Central memory CD8-positive, alpha-beta T cell (primary cell): ENCODE measurements at regions not wholly inside any gene's neighbourhood (a gene's known extent, or its start where the extent isn't known, plus 50 kb on each side); places are given as distances from the start of the nearest gene placed in this dataset.

Experiments
- ATAC-seq: fragments of 150-1000 bp; cut with Tn5 transposase; replicated peaks from 2 replicates; pipeline ENCODE4 v1.10.0; 2022; ENCODE audit warnings: mild to moderate bottlenecking, moderate FRiP score, moderate number of reproducible peaks; ENCODE audit not compliant: poor library complexity, severe bottlenecking; ENCODE audit errors: extremely low read depth
- DNase-seq, 2 donors: peaks; one replicate each; pipeline ENCODE4 v3.0.0; 2021; ENCODE audit warnings: low spot score in 2 of 2
- H3K27ac Mint-ChIP-seq: one replicate; pipeline ENCODE4 v1.8.0; 2022; ENCODE audit warnings: low read depth, mild to moderate bottlenecking, moderate library complexity, mixed read lengths
- H3K27me3 Mint-ChIP-seq: one replicate; pipeline ENCODE4 v1.8.0; 2022; ENCODE audit warnings: mixed read lengths
- H3K36me3 Mint-ChIP-seq: one replicate; pipeline ENCODE4 v1.8.0; 2022; ENCODE audit warnings: mild to moderate bottlenecking, moderate library complexity, mixed read lengths; ENCODE audit not compliant: insufficient read depth
- H3K4me1 Mint-ChIP-seq: one replicate; pipeline ENCODE4 v1.8.0; 2022; ENCODE audit warnings: mixed read lengths
- H3K4me3 Mint-ChIP-seq: one replicate; pipeline ENCODE4 v1.8.0; 2022; ENCODE audit warnings: mild to moderate bottlenecking, moderate library complexity, mixed read lengths
- H3K9me3 Mint-ChIP-seq: one replicate; pipeline ENCODE4 v1.8.0; 2022; ENCODE audit warnings: mixed read lengths

GRCh38 chr2:147663153-147663961 is 181.5 kb upstream of the ACVR2A start:
- H3K9me3 Mint-ChIP-seq = no peaks in the 10 kb centered on the region
- H3K4me3 Mint-ChIP-seq = peak overlapping the region; percentile 46
- DNase-seq (no peak), ATAC-seq (peak; percentile 81)
- H3K27ac Mint-ChIP-seq = peak overlapping the region; percentile 7
- H3K4me1 Mint-ChIP-seq = peaks cover 14% of the 10 kb centered on the region
- no peaks in the 10 kb centered on the region for H3K36me3 Mint-ChIP-seq
- no peaks in the 10 kb centered on the region for H3K27me3 Mint-ChIP-seq

- Mint-ChIP-seq H3K36me3 (no peaks in the 10 kb centered on the region), H3K4me1 (peaks cover 14% of the 10 kb centered on the region), H3K4me3 (no peak overlapping the region), H3K27ac (no peak overlapping the region), H3K9me3 (no peaks in the 10 kb centered on the region), H3K27me3 (no peaks in the 10 kb centered on the region)
- DNase-seq = no peak
- ATAC-seq = no peak
Measured at GRCh38 chr2:147662221-147662620, 182.6 kb upstream of the ACVR2A start.

GRCh38 chr2:147660680-147661079 is 184.1 kb upstream of the ACVR2A start:
- ATAC-seq (no peak), DNase-seq (no peak)
- H3K27me3 Mint-ChIP-seq = no peaks in the 10 kb centered on the region
- no peak overlapping the region for H3K4me3 Mint-ChIP-seq
- no peaks in the 10 kb centered on the region for H3K36me3 Mint-ChIP-seq
- peaks cover 14% of the 10 kb centered on the region for H3K4me1 Mint-ChIP-seq
- no peaks in the 10 kb centered on the region for H3K9me3 Mint-ChIP-seq
- H3K27ac Mint-ChIP-seq = no peak overlapping the region

GRCh38 chr2:147659051-147659450 is 185.8 kb upstream of the ACVR2A start:
- ATAC-seq (no peak), DNase-seq (no peak)
- no peaks in the 10 kb centered on the region for H3K27me3 Mint-ChIP-seq
- H3K27ac Mint-ChIP-seq = no peak overlapping the region
- H3K4me3 Mint-ChIP-seq = no peak overlapping the region
- H3K9me3 Mint-ChIP-seq = no peaks in the 10 kb centered on the region
- peaks cover 13% of the 10 kb centered on the region for H3K4me1 Mint-ChIP-seq
- no peaks in the 10 kb centered on the region for H3K36me3 Mint-ChIP-seq

- Mint-ChIP-seq H3K27me3 (no peaks in the 10 kb centered on the region), H3K36me3 (no peaks in the 10 kb centered on the region), H3K4me1 (no peaks in the 10 kb centered on the region), H3K9me3 (no peaks in the 10 kb centered on the region), H3K4me3 (no peak overlapping the region), H3K27ac (no peak overlapping the region)
- DNase-seq = no peak
- no peak for ATAC-seq
Measured at GRCh38 chr2:147657086-147658000, 187.5 kb upstream of the ACVR2A start.

GRCh38 chr2:147649998-147650397 is 194.8 kb upstream of the ACVR2A start:
- ATAC-seq = no peak
- H3K4me1 Mint-ChIP-seq = no peaks in the 10 kb centered on the region
- H3K9me3 Mint-ChIP-seq = no peaks in the 10 kb centered on the region
- no peaks in the 10 kb centered on the region for H3K27me3 Mint-ChIP-seq
- no peak for DNase-seq
- no peaks in the 10 kb centered on the region for H3K36me3 Mint-ChIP-seq
- no peak overlapping the region for H3K27ac Mint-ChIP-seq
- H3K4me3 Mint-ChIP-seq = no peak overlapping the region

- ATAC-seq (no peak), DNase-seq (no peak)
- Mint-ChIP-seq H3K4me3 (no peak overlapping the region), H3K36me3 (no peaks in the 10 kb centered on the region), H3K27me3 (no peaks in the 10 kb centered on the region), H3K4me1 (no peaks in the 10 kb centered on the region), H3K9me3 (no peaks in the 10 kb centered on the region), H3K27ac (no peak overlapping the region)
Measured at GRCh38 chr2:147649286-147649685, 195.5 kb upstream of the ACVR2A start.

- no peaks in the 10 kb centered on the region for H3K4me1 Mint-ChIP-seq
- no peak overlapping the region for H3K27ac Mint-ChIP-seq
- no peaks in the 10 kb centered on the region for H3K27me3 Mint-ChIP-seq
- H3K9me3 Mint-ChIP-seq = no peaks in the 10 kb centered on the region
- H3K4me3 Mint-ChIP-seq = no peak overlapping the region
- ATAC-seq = no peak
- H3K36me3 Mint-ChIP-seq = no peaks in the 10 kb centered on the region
- no peak for DNase-seq
Measured at GRCh38 chr2:147648471-147648870, 196.4 kb upstream of the ACVR2A start.

- ATAC-seq = no peak
- H3K27me3 Mint-ChIP-seq = no peaks in the 10 kb centered on the region
- H3K4me1 Mint-ChIP-seq = no peaks in the 10 kb centered on the region
- H3K36me3 Mint-ChIP-seq = no peaks in the 10 kb centered on the region
- no peak overlapping the region for H3K4me3 Mint-ChIP-seq
- no peaks in the 10 kb centered on the region for H3K9me3 Mint-ChIP-seq
- no peak for DNase-seq
- H3K27ac Mint-ChIP-seq = no peak overlapping the region
Measured at GRCh38 chr2:147647816-147648215, 197.0 kb upstream of the ACVR2A start.

GRCh38 chr2:147646818-147647468 is 197.9 kb upstream of the ACVR2A start:
- H3K4me3 Mint-ChIP-seq = no peak overlapping the region
- no peaks in the 10 kb centered on the region for H3K9me3 Mint-ChIP-seq
- no peaks in the 10 kb centered on the region for H3K4me1 Mint-ChIP-seq
- H3K27ac Mint-ChIP-seq = no peak overlapping the region
- ATAC-seq (no peak), DNase-seq (no peak)
- no peaks in the 10 kb centered on the region for H3K27me3 Mint-ChIP-seq
- H3K36me3 Mint-ChIP-seq = no peaks in the 10 kb centered on the region

- no peaks in the 10 kb centered on the region for H3K9me3 Mint-ChIP-seq
- H3K36me3 Mint-ChIP-seq = no peaks in the 10 kb centered on the region
- ATAC-seq = no peak
- H3K27ac Mint-ChIP-seq = no peak overlapping the region
- no peaks in the 10 kb centered on the region for H3K27me3 Mint-ChIP-seq
- no peak overlapping the region for H3K4me3 Mint-ChIP-seq
- no peak for DNase-seq
- H3K4me1 Mint-ChIP-seq = no peaks in the 10 kb centered on the region
Measured at GRCh38 chr2:147644491-147644890, 200.3 kb upstream of the ACVR2A start.

- Mint-ChIP-seq H3K9me3 (no peaks in the 10 kb centered on the region), H3K27me3 (peaks cover 8% of the 10 kb centered on the region), H3K36me3 (no peaks in the 10 kb centered on the region), H3K27ac (no peak overlapping the region), H3K4me1 (no peaks in the 10 kb centered on the region), H3K4me3 (no peak overlapping the region)
- ATAC-seq (no peak), DNase-seq (no peak)
Measured at GRCh38 chr2:147642765-147643164, 202.1 kb upstream of the ACVR2A start.
